CD4-positive, alpha-beta T cell (primary cell): ENCODE measurements at regions not wholly inside any gene's neighbourhood (a gene's known extent, or its start where the extent isn't known, plus 50 kb on each side); places are given as distances from the start of the nearest gene placed in this dataset.

Source experiments
- ATAC-seq: fragments of 200-7000 bp; cut with Tn5 transposase; one replicate; pipeline ENCODE4 v1.10.0; 2022; ENCODE audit warnings: mild to moderate bottlenecking; ENCODE audit not compliant: poor library complexity
- CTCF ChIA-PET: fragments of 350-600 bp; sonication (Branson Sonifier 250); formaldehyde crosslinking; loops from one replicate; lab custom pipeline; 2021; ENCODE audit warnings: antibody characterized with exemption, inconsistent platforms; lab: Charles Lee
- POLR2A ChIA-PET: fragments of 350-600 bp; sonication (Branson Sonifier 250); formaldehyde crosslinking; loops from one replicate; lab custom pipeline; 2021; ENCODE audit warnings: antibody characterized with exemption, inconsistent platforms; lab: Charles Lee
- DNase-seq, 14 experiments: peaks; one replicate each; pipeline ENCODE4 v3.0.0-alpha.2; 2013 to 2020; ENCODE audit warnings: mixed read lengths in 2 of 14
- H3K27ac ChIP-seq, 2 donors: one replicate each; pipeline versions ENCODE4 v1.5.1 to v1.7.0; 2013; ENCODE audit warnings: low read length in 2 of 2, low read depth in 1 of 2, mild to moderate bottlenecking in 1 of 2
- H3K27me3 ChIP-seq, 2 experiments: 1 replicate in 1 of 2; 2 replicates in 1 of 2; pipeline versions ENCODE4 v1.6.1 to v1.7.0; 2013; ENCODE audit warnings: low read length in 2 of 2, control low read depth in 1 of 2, mild to moderate bottlenecking in 1 of 2, moderate library complexity in 1 of 2; ENCODE audit not compliant: insufficient read depth in 2 of 2, control insufficient read depth in 1 of 2
- H3K36me3 ChIP-seq: one replicate; pipeline ENCODE4 v1.6.1; 2013; ENCODE audit warnings: low read length, control low read depth; ENCODE audit not compliant: insufficient read depth
- H3K4me1 ChIP-seq: one replicate; pipeline ENCODE4 v1.6.1; 2013; ENCODE audit warnings: low read length, control low read depth; ENCODE audit not compliant: insufficient read depth
- H3K4me3 ChIP-seq: one replicate; pipeline ENCODE4 v1.5.1; 2013; ENCODE audit warnings: mild to moderate bottlenecking, low read length, moderate library complexity
- H3K9me3 ChIP-seq, 2 experiments: 1 replicate in 1 of 2; 2 replicates in 1 of 2; pipeline versions ENCODE4 v1.6.1 to v1.7.0; 2013; ENCODE audit warnings: low read length in 2 of 2, mild to moderate bottlenecking in 2 of 2, control low read depth in 1 of 2, moderate library complexity in 1 of 2; ENCODE audit not compliant: control insufficient read depth in 1 of 2, insufficient read depth in 1 of 2
- H3K27ac Mint-ChIP-seq: one replicate; pipeline ENCODE4 v1.8.0; 2020; ENCODE audit warnings: mixed read lengths
- H3K27me3 Mint-ChIP-seq: one replicate; pipeline ENCODE4 v1.8.0; 2021; ENCODE audit warnings: mixed read lengths
- H3K36me3 Mint-ChIP-seq: one replicate; pipeline ENCODE4 v1.8.0; 2021; ENCODE audit warnings: low read depth, mixed read lengths
- H3K4me1 Mint-ChIP-seq: one replicate; pipeline ENCODE4 v1.8.0; 2021; ENCODE audit warnings: low read depth, mixed read lengths
- H3K4me3 Mint-ChIP-seq: one replicate; pipeline ENCODE4 v1.8.0; 2020; ENCODE audit warnings: mild to moderate bottlenecking, mixed read lengths
- H3K9me3 Mint-ChIP-seq: one replicate; pipeline ENCODE4 v1.8.0; 2020; ENCODE audit warnings: mixed read lengths
- intact Hi-C, 2 experiments: fragments of 100-400 bp; cut with DNase I in 1 of 2; cut with micrococcal nuclease in 1 of 2; formaldehyde crosslinking; loops; one replicate each; pipeline versions ENCODE4 v1.15.1 to v1.9.0; 2023 to 2025; cut with DNase I, micrococcal nuclease
- TF ChIP-seq, protein P1 (sequence below): fragments of 200-600 bp; IDR thresholded peaks from one replicate; pipeline ENCODE4 v1.8.0; 2022; ENCODE audit warnings: antibody characterized with exemption, mild to moderate bottlenecking

DNA sequence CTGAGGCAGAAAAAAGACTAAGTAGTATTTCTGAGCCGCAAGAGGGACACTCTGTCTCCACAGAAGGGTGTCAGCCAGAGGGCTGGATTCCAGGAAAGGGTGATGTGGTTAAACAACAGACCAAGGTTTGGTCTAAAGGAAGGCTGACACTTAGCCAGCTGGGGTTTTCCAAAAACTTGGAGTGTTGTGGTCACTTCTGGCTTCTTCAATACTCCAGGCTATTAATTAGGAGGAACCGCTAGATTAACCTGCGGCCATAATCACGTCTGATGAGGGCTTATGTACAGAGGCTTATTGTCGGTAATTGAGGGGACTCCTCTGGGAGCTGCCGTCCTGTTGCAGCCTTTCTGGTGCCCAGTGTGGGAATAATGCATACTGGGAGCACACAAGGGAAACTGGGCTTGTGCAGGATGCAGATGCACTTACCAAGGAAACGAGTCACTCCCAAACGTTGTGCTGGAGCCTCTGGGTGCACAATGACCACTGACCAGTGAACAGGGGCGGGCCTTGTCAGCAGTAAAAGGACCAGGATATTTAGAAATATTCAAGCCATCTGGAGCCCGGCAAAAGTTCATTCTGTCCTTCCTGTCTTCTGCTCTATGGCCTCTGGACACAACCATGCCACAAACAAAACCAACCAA, 70.2 kb upstream of the TUT7 start:
- Histone ChIP-seq H3K4me3 (no peak overlapping the region), H3K27me3 (no peaks in the 10 kb centered on the region), H3K36me3 (no peaks in the 10 kb centered on the region), H3K4me1 (no peaks in the 10 kb centered on the region), H3K27ac (no peak overlapping the region), H3K9me3 (no peaks in the 10 kb centered on the region)
- H3K27ac Mint-ChIP-seq, result no peak overlapping the region
- H3K36me3 Mint-ChIP-seq, result no peaks in the 10 kb centered on the region
- TF ChIP-seq, protein P1, sequence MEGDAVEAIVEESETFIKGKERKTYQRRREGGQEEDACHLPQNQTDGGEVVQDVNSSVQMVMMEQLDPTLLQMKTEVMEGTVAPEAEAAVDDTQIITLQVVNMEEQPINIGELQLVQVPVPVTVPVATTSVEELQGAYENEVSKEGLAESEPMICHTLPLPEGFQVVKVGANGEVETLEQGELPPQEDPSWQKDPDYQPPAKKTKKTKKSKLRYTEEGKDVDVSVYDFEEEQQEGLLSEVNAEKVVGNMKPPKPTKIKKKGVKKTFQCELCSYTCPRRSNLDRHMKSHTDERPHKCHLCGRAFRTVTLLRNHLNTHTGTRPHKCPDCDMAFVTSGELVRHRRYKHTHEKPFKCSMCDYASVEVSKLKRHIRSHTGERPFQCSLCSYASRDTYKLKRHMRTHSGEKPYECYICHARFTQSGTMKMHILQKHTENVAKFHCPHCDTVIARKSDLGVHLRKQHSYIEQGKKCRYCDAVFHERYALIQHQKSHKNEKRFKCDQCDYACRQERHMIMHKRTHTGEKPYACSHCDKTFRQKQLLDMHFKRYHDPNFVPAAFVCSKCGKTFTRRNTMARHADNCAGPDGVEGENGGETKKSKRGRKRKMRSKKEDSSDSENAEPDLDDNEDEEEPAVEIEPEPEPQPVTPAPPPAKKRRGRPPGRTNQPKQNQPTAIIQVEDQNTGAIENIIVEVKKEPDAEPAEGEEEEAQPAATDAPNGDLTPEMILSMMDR, result no peak
- POLR2A ChIA-PET, result no interaction called here
- no peak overlapping the region for H3K4me3 Mint-ChIP-seq
- CTCF ChIA-PET, result no interaction called here
- no peaks in the 10 kb centered on the region for H3K4me1 Mint-ChIP-seq
- intact Hi-C loops, result no loop called here
- H3K27me3 Mint-ChIP-seq, result peaks cover 15% of the 10 kb centered on the region
- ATAC-seq (no peak), DNase-seq (no peak)
- H3K9me3 Mint-ChIP-seq, result no peaks in the 10 kb centered on the region

DNA sequence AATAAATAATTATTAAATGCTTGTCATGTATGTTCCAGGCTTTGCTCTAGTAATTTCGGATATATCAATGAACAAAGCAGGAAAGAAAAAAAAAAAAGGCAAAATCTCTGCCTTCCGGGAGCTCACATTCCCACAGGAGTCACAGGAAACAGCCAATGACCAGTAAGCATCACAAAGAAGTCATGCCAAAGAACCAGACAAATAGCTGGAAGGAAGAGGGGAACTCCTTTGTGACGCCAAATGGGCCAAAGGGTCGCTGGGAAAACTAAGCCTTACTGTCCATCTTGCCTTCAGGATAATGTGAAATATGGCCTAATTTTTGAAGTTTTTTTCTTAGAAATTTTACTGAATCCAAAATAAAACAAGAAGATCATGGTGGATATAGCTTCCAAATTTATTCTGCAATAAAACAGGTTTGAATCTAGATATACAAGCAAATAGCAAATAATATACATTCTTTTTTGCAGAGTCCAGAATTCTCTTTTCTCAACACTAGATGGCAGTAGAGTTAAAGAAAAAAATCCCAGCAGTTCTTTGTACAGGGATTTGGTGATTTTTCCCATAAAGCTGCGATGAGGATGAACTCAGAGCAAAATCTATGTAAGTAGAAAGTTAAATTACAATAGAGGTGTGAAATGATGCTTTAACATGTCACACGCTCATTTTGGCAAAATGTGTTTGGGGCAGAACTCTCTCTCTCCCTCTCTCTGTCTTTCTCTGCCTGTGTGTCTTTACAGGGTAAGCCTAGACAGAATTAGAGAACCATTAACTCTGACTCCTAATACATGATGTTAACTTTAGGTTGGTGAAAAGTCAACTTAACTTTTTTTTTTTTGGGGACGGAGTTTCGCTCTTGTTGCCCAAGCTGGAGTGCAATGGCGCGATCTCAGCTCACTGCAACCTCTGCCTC, 60.0 kb upstream of the TUT7 start:
- H3K27ac ChIP-seq, result no peak overlapping the region
- Mint-ChIP-seq H3K27me3 (peaks cover 21% of the 10 kb centered on the region), H3K4me3 (no peak overlapping the region), H3K9me3 (no peaks in the 10 kb centered on the region), H3K36me3 (no peaks in the 10 kb centered on the region), H3K27ac (no peak overlapping the region), H3K4me1 (no peaks in the 10 kb centered on the region)
- H3K4me1 ChIP-seq, result no peaks in the 10 kb centered on the region
- no peak for ATAC-seq
- H3K36me3 ChIP-seq, result no peaks in the 10 kb centered on the region
- intact Hi-C loops, result loop anchor here (5.0 to 10.0 kb wide), 2 partner anchors 913 to 1251 kb away; no protein-coding TSS in a partner anchor
- no peaks in the 10 kb centered on the region for H3K9me3 ChIP-seq
- peak in 3 of 14 experiments; percentile 27 to 35 (median 31) for DNase-seq
- TF ChIP-seq, protein P1, result peak; percentile 90
- no peak overlapping the region for H3K4me3 ChIP-seq
- no peaks in the 10 kb centered on the region for H3K27me3 ChIP-seq
- ChIA-PET POLR2A (no interaction called here), CTCF (interaction anchor here (0.5 to 1.4 kb wide), 6 partner anchors 9 to 911 kb away, joined by 3 to 7 read pairs (median 4); no protein-coding TSS in a partner anchor)

DNA sequence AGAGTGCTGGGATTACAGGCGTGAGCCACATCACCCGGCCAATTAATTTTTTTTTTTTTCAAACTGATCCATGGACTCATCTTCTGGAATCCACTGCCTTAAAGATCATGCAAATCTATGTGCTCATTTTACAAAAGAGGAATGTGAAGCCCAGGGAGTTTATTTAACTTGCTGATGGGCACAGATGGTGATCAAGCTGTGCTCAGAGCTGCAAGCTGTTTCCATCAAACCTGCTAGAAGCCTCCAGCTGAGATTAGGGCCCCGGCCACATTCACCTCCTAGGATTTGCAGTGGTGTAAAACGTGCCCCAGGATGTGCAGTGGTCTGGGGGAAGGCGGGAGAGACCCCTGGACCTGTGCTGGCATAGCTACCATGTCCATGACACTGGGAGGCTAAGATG, 56.1 kb upstream of the TUT7 start:
- intact Hi-C loops, result loop anchor here (5.0 to 10.0 kb wide), 2 partner anchors 917 to 1255 kb away; no protein-coding TSS in a partner anchor
- CTCF ChIA-PET, result no interaction called here
- no peaks in the 10 kb centered on the region for H3K9me3 Mint-ChIP-seq
- H3K4me1 Mint-ChIP-seq, result no peaks in the 10 kb centered on the region
- Histone ChIP-seq H3K27me3 (no peaks in the 10 kb centered on the region), H3K36me3 (no peaks in the 10 kb centered on the region), H3K9me3 (no peaks in the 10 kb centered on the region), H3K4me3 (no peak overlapping the region), H3K4me1 (no peaks in the 10 kb centered on the region), H3K27ac (no peak overlapping the region)
- no peak overlapping the region for H3K4me3 Mint-ChIP-seq
- peaks cover 32% of the 10 kb centered on the region for H3K27me3 Mint-ChIP-seq
- TF ChIP-seq, protein P1, result no peak
- DNase-seq, result no peak
- no peaks in the 10 kb centered on the region for H3K36me3 Mint-ChIP-seq
- no peak overlapping the region for H3K27ac Mint-ChIP-seq
- ATAC-seq, result no peak
- POLR2A ChIA-PET, result no interaction called here
